ENCODE measurements at regions not wholly inside any gene's neighbourhood (a gene's known extent, or its start where the extent isn't known, plus 50 kb on each side); places are given as distances from the start of the nearest gene placed in this dataset.
A peak's percentile ranks its signal among the peaks of the same experiment; 100 is the strongest.

GRCh38 chr14:38425324-38425976, 169.6 kb upstream of the CLEC14A start:
- Histone ChIP-seq H3K9me3 (ENCODE audit: control insufficient read depth, insufficient read depth, low read length) (no peaks in the 10 kb centered on the region), H3K27ac (ENCODE audit: insufficient read depth, low read length) (no peak overlapping the region), H3K4me1 (ENCODE audit: control insufficient read depth, insufficient read depth, low read length) (no peaks in the 10 kb centered on the region), H3K56ac (ENCODE audit: extremely low read depth, insufficient read depth, low read length) (no peak overlapping the region), H3K27me3 (ENCODE audit: control insufficient read depth, insufficient read depth, low read length) (no peaks in the 10 kb centered on the region), H2BK20ac (ENCODE audit: low read depth, low read length) (no peak overlapping the region), H2AK5ac (ENCODE audit: low read depth, low read length) (no peak overlapping the region; the same call in 1 of the 2 replicates), H3K79me1 (ENCODE audit: low read depth in 1 of 2, low read length in 2 of 2) (no peaks in the 10 kb centered on the region), H3K36me3 (ENCODE audit: control insufficient read depth, insufficient read depth, low read length) (no peaks in the 10 kb centered on the region), H2BK15ac (ENCODE audit: low read depth, low read length) (no peak overlapping the region), H4K8ac (ENCODE audit: low read depth in 2 of 2, low read length in 2 of 2) (no peak overlapping the region), H3K4me2 (ENCODE audit: low read depth, low read length) (no peak overlapping the region), H4K20me1 (ENCODE audit: insufficient read depth, low read length) (no peaks in the 10 kb centered on the region), H4K5ac (ENCODE audit: low read depth, low read length) (no peak overlapping the region), H3K23ac (ENCODE audit: low read depth, low read length) (no peak overlapping the region), H4K91ac (ENCODE audit: insufficient read depth, low read depth, low read length) (no peak overlapping the region), H2AFZ (replicated peaks; ENCODE audit: low read length, poor library complexity) (peak overlapping the region; percentile 49), H3K9me1 (ENCODE audit: insufficient read depth, low read length) (0 out of 2 replicates have a peak, but pooled peaks cover 4% of the 10 kb centered on the region), H3K4me3 (ENCODE audit: insufficient read depth, low read depth, low read length) (no peak overlapping the region), H2AK9ac (replicated peaks; ENCODE audit: low read depth, low read length, poor library complexity) (no peak overlapping the region), H2BK5ac (ENCODE audit: low read depth, low read length, poor library complexity, severe bottlenecking) (no peak overlapping the region), H3K18ac (ENCODE audit: low read depth, low read length) (no peak overlapping the region), H3K14ac (replicated peaks; ENCODE audit: low read depth, low read length) (0 out of 2 replicates have a peak overlapping the region, but pooled peaks have one; percentile 57), H2BK120ac (ENCODE audit: low read depth, low read length) (0 out of 2 replicates have a peak overlapping the region, but pooled peaks have one; percentile 14), H3K9ac (ENCODE audit: low read depth, low read length) (no peak overlapping the region), H3K4ac (ENCODE audit: low read depth, low read length) (no peak overlapping the region)
- intact Hi-C loops (cut with micrococcal nuclease) (no loop called here), dilution Hi-C loops (cut with HindIII; ENCODE audit: low sequenced_read_pairs, unreplicated experiment) (no loop called here), in situ Hi-C loops (cut with MboI; ENCODE audit: low sequenced_read_pairs) (no loop called here)
- ATAC-seq (ENCODE audit: low read depth), result no peak
- no CpG with 5 or more reads among the region's 5 CpGs for WGBS, 2 experiments (ENCODE audit: extremely low coverage in 2 of 2, insufficient read length in 1 of 2)
- TF ChIP-seq MXI1 (IDR thresholded peaks at IDR 0.05; ENCODE audit: borderline replicate concordance, low read depth, low read length) (no peak), POLR2A (IDR thresholded peaks at IDR 0.05; ENCODE audit: low read depth, low read length) (no peak), RAD21 (IDR thresholded peaks at IDR 0.05; ENCODE audit: low read length) (no peak), SMC3 (IDR thresholded peaks at IDR 0.05; ENCODE audit: low read depth, low read length) (no peak), CEBPB (IDR thresholded peaks at IDR 0.05; ENCODE audit: low read depth, low read length) (no peak), BHLHE40 (IDR thresholded peaks at IDR 0.05; ENCODE audit: low read depth, low read length) (no peak), NFE2L2 (IDR thresholded peaks at IDR 0.05; ENCODE audit: low read depth, low read length) (no peak), CHD1 (IDR thresholded peaks at IDR 0.05; ENCODE audit: low read depth, low read length) (no peak), MAFK (IDR thresholded peaks at IDR 0.05; ENCODE audit: low read depth, low read length) (no peak), RCOR1 (IDR thresholded peaks at IDR 0.05; ENCODE audit: insufficient replicate concordance, low read length) (no peak), RFX5 (IDR thresholded peaks at IDR 0.05; ENCODE audit: low read depth, low read length) (no peak), MAZ (IDR thresholded peaks at IDR 0.05; ENCODE audit: borderline replicate concordance, low read depth, low read length) (no peak), FOS (IDR thresholded peaks at IDR 0.05; ENCODE audit: low read depth, low read length) (no peak)
- TF ChIP-seq, protein P1, sequence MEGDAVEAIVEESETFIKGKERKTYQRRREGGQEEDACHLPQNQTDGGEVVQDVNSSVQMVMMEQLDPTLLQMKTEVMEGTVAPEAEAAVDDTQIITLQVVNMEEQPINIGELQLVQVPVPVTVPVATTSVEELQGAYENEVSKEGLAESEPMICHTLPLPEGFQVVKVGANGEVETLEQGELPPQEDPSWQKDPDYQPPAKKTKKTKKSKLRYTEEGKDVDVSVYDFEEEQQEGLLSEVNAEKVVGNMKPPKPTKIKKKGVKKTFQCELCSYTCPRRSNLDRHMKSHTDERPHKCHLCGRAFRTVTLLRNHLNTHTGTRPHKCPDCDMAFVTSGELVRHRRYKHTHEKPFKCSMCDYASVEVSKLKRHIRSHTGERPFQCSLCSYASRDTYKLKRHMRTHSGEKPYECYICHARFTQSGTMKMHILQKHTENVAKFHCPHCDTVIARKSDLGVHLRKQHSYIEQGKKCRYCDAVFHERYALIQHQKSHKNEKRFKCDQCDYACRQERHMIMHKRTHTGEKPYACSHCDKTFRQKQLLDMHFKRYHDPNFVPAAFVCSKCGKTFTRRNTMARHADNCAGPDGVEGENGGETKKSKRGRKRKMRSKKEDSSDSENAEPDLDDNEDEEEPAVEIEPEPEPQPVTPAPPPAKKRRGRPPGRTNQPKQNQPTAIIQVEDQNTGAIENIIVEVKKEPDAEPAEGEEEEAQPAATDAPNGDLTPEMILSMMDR (conservative IDR thresholded peaks at IDR 0.05; ENCODE audit: low read depth, low read length), result no peak
- TF ChIP-seq, protein P2, sequence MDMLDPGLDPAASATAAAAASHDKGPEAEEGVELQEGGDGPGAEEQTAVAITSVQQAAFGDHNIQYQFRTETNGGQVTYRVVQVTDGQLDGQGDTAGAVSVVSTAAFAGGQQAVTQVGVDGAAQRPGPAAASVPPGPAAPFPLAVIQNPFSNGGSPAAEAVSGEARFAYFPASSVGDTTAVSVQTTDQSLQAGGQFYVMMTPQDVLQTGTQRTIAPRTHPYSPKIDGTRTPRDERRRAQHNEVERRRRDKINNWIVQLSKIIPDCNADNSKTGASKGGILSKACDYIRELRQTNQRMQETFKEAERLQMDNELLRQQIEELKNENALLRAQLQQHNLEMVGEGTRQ (IDR thresholded peaks at IDR 0.05; ENCODE audit: low read depth, low read length), result no peak
- TF ChIP-seq, protein P3, sequence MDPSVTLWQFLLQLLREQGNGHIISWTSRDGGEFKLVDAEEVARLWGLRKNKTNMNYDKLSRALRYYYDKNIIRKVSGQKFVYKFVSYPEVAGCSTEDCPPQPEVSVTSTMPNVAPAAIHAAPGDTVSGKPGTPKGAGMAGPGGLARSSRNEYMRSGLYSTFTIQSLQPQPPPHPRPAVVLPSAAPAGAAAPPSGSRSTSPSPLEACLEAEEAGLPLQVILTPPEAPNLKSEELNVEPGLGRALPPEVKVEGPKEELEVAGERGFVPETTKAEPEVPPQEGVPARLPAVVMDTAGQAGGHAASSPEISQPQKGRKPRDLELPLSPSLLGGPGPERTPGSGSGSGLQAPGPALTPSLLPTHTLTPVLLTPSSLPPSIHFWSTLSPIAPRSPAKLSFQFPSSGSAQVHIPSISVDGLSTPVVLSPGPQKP (IDR thresholded peaks at IDR 0.05; ENCODE audit: borderline replicate concordance, low read depth, low read length), result no peak
- ChIA-PET POLR2A (ENCODE audit: unreplicated experiment) (no interaction called here), CTCF (no interaction called here)
- no TSS peak for BruUV-seq (replicated peaks)
- DNase-seq, result no peak
